NB4 (cell line): ENCODE measurements at regions not wholly inside any gene's neighbourhood (a gene's known extent, or its start where the extent isn't known, plus 50 kb on each side); places are given as distances from the start of the nearest gene placed in this dataset.

Experiments used
- CTCF ChIP-seq: IDR thresholded peaks from one replicate; pipeline ENCODE4 v1.5.1; 2012; ENCODE audit warnings: low read depth, low read length
- MAX ChIP-seq: IDR thresholded peaks from 2 replicates; pipeline ENCODE4 v1.6.1; 2011; ENCODE audit warnings: low read depth, low read length
- MYC ChIP-seq: IDR thresholded peaks from 2 replicates; pipeline ENCODE4 v1.6.1; 2011; ENCODE audit warnings: low read depth, low read length
- POLR2A ChIP-seq: IDR thresholded peaks from 2 replicates; pipeline ENCODE4 v1.6.1; 2011; ENCODE audit warnings: mild to moderate bottlenecking; ENCODE audit not compliant: insufficient read length; ENCODE audit errors: extremely low read depth

GRCh38 chr10:105681051-105681450, 1040.0 kb downstream of the SORCS3 start:
- TF ChIP-seq CTCF (no peak), POLR2A (no peak), MYC (no peak), MAX (no peak)
